ENCODE measurements at regions not wholly inside any gene's neighbourhood (a gene's known extent, or its start where the extent isn't known, plus 50 kb on each side); places are given as distances from the start of the nearest gene placed in this dataset.
A peak's percentile ranks its signal among the peaks of the same experiment; 100 is the strongest.
"Not testable (repeated sequence)": the region's sequence is repeated elsewhere in the genome, so short reads cannot be mapped to it uniquely, and the experiment has no call there.

- H3K36me3 ChIP-seq (ENCODE audit: control insufficient read depth in 3 of 3, insufficient read depth in 2 of 3, low read depth in 1 of 3, low read length in 3 of 3): no peaks in the 10 kb centered on the region
- 85 to 90% (median 88%) methylated on average over 7 of the region's 7 CpGs for WGBS, 3 donors
- no peaks in the 10 kb centered on the region for H3K9me3 ChIP-seq (ENCODE audit: control insufficient read depth in 2 of 2, insufficient read depth in 1 of 2, low read depth in 1 of 2, low read length in 1 of 2)
- H3K27me3 ChIP-seq (ENCODE audit: control insufficient read depth in 3 of 3, insufficient read depth in 3 of 3, low read length in 3 of 3): no peaks in the 10 kb centered on the region
- FAIRE-seq (no peak), DNase-seq (no peak)
- H3K27ac ChIP-seq (ENCODE audit: low read depth in 1 of 3, low read length in 2 of 3): no peak overlapping the region
- H3K4me1 ChIP-seq (ENCODE audit: control insufficient read depth in 3 of 3, insufficient read depth in 2 of 3, low read depth in 1 of 3, low read length in 2 of 3): no peaks in the 10 kb centered on the region
- H3K4me3 ChIP-seq (ENCODE audit: low read depth in 1 of 3, low read length in 3 of 3): no peak overlapping the region
These were observed 341.8 kb downstream of the RAP2B start for GRCh38 chr3:153503873-153504272.

DNA sequence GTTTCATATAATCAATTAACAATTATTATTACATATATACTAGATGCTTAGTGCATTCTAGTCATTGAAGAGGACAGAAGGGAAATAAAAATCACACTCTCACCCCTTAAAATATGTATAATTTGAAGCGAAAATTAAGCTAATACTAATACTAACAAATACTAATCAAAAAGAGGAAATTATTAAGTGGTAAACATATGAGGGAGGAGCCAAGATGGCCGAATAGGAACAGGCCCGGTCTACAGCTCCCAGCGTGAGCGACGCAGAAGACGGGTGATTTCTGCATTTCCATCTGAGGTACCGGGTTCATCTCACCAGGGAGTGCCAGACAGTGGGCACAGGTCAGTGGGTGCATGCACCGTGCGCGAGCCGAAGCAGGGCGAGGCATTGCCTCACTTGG lies 344.2 kb downstream of the RAP2B start:
- H3K4me1 ChIP-seq (ENCODE audit: control insufficient read depth in 3 of 3, insufficient read depth in 2 of 3, low read depth in 1 of 3, low read length in 2 of 3); H3K36me3 ChIP-seq (ENCODE audit: control insufficient read depth in 3 of 3, insufficient read depth in 2 of 3, low read depth in 1 of 3, low read length in 3 of 3); H3K4me3 ChIP-seq (ENCODE audit: low read depth in 1 of 3, low read length in 3 of 3); DNase-seq; H3K9me3 ChIP-seq (ENCODE audit: control insufficient read depth in 2 of 2, insufficient read depth in 1 of 2, low read depth in 1 of 2, low read length in 1 of 2); FAIRE-seq; H3K27me3 ChIP-seq (ENCODE audit: control insufficient read depth in 3 of 3, insufficient read depth in 3 of 3, low read length in 3 of 3); H3K27ac ChIP-seq (ENCODE audit: low read depth in 1 of 3, low read length in 2 of 3): not testable (repeated sequence)
- 89 to 96% (median 94%) methylated on average over 7 to 8 of the region's 13 CpGs for WGBS, 3 donors

GRCh38 chr3:153506686-153507085 lies 344.7 kb downstream of the RAP2B start:
- FAIRE-seq; H3K4me3 ChIP-seq (ENCODE audit: low read depth in 1 of 3, low read length in 3 of 3); H3K9me3 ChIP-seq (ENCODE audit: control insufficient read depth in 2 of 2, insufficient read depth in 1 of 2, low read depth in 1 of 2, low read length in 1 of 2); H3K36me3 ChIP-seq (ENCODE audit: control insufficient read depth in 3 of 3, insufficient read depth in 2 of 3, low read depth in 1 of 3, low read length in 3 of 3); H3K27me3 ChIP-seq (ENCODE audit: control insufficient read depth in 3 of 3, insufficient read depth in 3 of 3, low read length in 3 of 3); H3K4me1 ChIP-seq (ENCODE audit: control insufficient read depth in 3 of 3, insufficient read depth in 2 of 3, low read depth in 1 of 3, low read length in 2 of 3); DNase-seq; H3K27ac ChIP-seq (ENCODE audit: low read depth in 1 of 3, low read length in 2 of 3): not testable (repeated sequence)
- 76 to 82% (median 79%) methylated on average over 7 to 13 of the region's 15 CpGs for WGBS, 3 donors

DNA sequence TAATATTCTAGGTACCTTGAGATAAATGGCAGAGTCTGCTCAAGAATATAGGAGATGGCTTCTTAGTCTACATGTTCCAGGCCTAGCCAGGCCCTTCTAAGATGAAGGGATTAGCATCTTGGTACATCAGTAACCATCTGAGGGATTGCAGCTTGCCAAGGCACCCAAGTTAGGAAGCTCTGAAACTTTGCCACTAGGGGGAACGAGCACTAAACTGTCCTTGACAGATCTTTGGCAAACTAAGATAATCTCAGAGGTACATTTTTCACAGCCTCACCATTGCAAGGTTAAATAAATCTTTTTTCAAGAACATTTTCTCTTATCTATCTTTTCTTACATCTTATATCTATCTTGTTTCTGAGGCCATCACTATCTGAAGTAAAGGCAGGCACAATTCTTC lies 351.2 kb downstream of the RAP2B start:
- Histone ChIP-seq H3K4me1 (ENCODE audit: control insufficient read depth in 3 of 3, insufficient read depth in 2 of 3, low read depth in 1 of 3, low read length in 2 of 3) (no peaks in the 10 kb centered on the region), H3K27ac (ENCODE audit: low read depth in 1 of 3, low read length in 2 of 3) (no peak overlapping the region), H3K36me3 (ENCODE audit: control insufficient read depth in 3 of 3, insufficient read depth in 2 of 3, low read depth in 1 of 3, low read length in 3 of 3) (no peaks in the 10 kb centered on the region), H3K27me3 (ENCODE audit: control insufficient read depth in 3 of 3, insufficient read depth in 3 of 3, low read length in 3 of 3) (no peaks in the 10 kb centered on the region), H3K9me3 (ENCODE audit: control insufficient read depth in 2 of 2, insufficient read depth in 1 of 2, low read depth in 1 of 2, low read length in 1 of 2) (peaks cover 0 to 6% of the 10 kb centered on the region in 2 donors), H3K4me3 (ENCODE audit: low read depth in 1 of 3, low read length in 3 of 3) (no peak overlapping the region)
- WGBS, 3 donors: 4 to 24% (median 15%) methylated on average over 1 of the region's 1 CpG
- peak in 1 of 2 donors; percentile 3 for DNase-seq
- no peak for FAIRE-seq

DNA sequence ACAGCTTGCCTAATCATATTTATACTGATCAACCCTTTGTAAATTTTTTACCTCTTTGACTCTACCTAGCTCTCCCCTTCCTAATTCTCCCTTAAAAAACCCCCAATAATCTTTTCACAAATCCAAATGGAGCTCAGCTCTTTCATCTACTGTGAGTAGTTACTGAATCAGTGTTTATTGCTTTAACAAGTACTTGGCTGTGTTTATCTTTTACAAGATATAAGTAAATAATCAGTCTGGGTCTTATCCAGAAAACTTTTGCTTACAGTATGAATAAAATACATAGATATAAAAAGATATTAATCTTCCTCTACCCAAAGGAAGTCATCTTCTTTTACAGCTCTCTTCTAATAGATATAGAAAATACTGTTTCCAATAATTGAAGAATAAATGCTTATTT lies 366.4 kb downstream of the RAP2B start:
- no peak for FAIRE-seq
- Histone ChIP-seq H3K27me3 (ENCODE audit: control insufficient read depth in 3 of 3, insufficient read depth in 3 of 3, low read length in 3 of 3) (no peaks in the 10 kb centered on the region), H3K36me3 (ENCODE audit: control insufficient read depth in 3 of 3, insufficient read depth in 2 of 3, low read depth in 1 of 3, low read length in 3 of 3) (no peaks in the 10 kb centered on the region)

DNA sequence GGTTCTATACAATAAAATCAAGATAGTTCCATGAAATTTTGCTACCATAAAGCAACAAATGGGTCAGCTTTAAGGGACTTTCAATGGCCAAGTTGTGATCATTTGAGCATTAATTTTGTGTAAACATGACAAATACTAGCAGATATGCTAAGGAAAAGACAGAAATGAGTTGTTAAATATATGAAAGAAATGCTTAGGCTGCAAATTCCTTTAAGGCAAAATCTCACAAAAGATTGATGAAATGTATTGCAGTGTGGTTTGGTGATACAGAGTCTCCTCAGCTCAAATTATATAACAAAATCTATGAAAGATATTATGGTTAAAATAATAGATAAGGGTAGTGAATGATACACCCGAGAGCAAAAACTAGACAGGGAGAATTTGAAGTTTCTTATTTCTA lies 377.2 kb downstream of the RAP2B start:
- Histone ChIP-seq H3K27me3 (ENCODE audit: control insufficient read depth in 3 of 3, insufficient read depth in 3 of 3, low read length in 3 of 3) (no peaks in the 10 kb centered on the region), H3K36me3 (ENCODE audit: control insufficient read depth in 3 of 3, insufficient read depth in 2 of 3, low read depth in 1 of 3, low read length in 3 of 3) (no peaks in the 10 kb centered on the region), H3K27ac (ENCODE audit: low read depth in 1 of 3, low read length in 2 of 3) (no peak overlapping the region), H3K4me3 (ENCODE audit: low read depth in 1 of 3, low read length in 3 of 3) (no peak overlapping the region), H3K9me3 (ENCODE audit: control insufficient read depth in 2 of 2, insufficient read depth in 1 of 2, low read depth in 1 of 2, low read length in 1 of 2) (no peaks in the 10 kb centered on the region), H3K4me1 (ENCODE audit: control insufficient read depth in 3 of 3, insufficient read depth in 2 of 3, low read depth in 1 of 3, low read length in 2 of 3) (no peaks in the 10 kb centered on the region)
- 50 to 83% (median 58%) methylated on average over 1 of the region's 1 CpG for WGBS, 3 donors
- DNase-seq (no peak), FAIRE-seq (no peak)

More for the DNA sequence above, 366.4 kb downstream of the RAP2B start:
- DNase-seq: no peak
- peaks cover 0 to 4% of the 10 kb centered on the region in 2 donors for H3K9me3 ChIP-seq (ENCODE audit: control insufficient read depth in 2 of 2, insufficient read depth in 1 of 2, low read depth in 1 of 2, low read length in 1 of 2)
- no peaks in the 10 kb centered on the region for H3K4me1 ChIP-seq (ENCODE audit: control insufficient read depth in 3 of 3, insufficient read depth in 2 of 3, low read depth in 1 of 3, low read length in 2 of 3)
- H3K27ac ChIP-seq (ENCODE audit: low read depth in 1 of 3, low read length in 2 of 3): no peak overlapping the region
- no peak overlapping the region for H3K4me3 ChIP-seq (ENCODE audit: low read depth in 1 of 3, low read length in 3 of 3)

GRCh38 chr3:153545471-153545870 lies 383.4 kb downstream of the RAP2B start:
- FAIRE-seq (no peak), DNase-seq (no peak)
- no peak overlapping the region for H3K4me3 ChIP-seq (ENCODE audit: low read depth in 1 of 3, low read length in 3 of 3)
- H3K27me3 ChIP-seq (ENCODE audit: control insufficient read depth in 3 of 3, insufficient read depth in 3 of 3, low read length in 3 of 3): peaks cover 0 to 4% (median 0%) of the 10 kb centered on the region in 3 donors
- no peaks in the 10 kb centered on the region for H3K4me1 ChIP-seq (ENCODE audit: control insufficient read depth in 3 of 3, insufficient read depth in 2 of 3, low read depth in 1 of 3, low read length in 2 of 3)
- H3K27ac ChIP-seq (ENCODE audit: low read depth in 1 of 3, low read length in 2 of 3): no peak overlapping the region
- H3K36me3 ChIP-seq (ENCODE audit: control insufficient read depth in 3 of 3, insufficient read depth in 2 of 3, low read depth in 1 of 3, low read length in 3 of 3): no peaks in the 10 kb centered on the region
- H3K9me3 ChIP-seq (ENCODE audit: control insufficient read depth in 2 of 2, insufficient read depth in 1 of 2, low read depth in 1 of 2, low read length in 1 of 2): no peaks in the 10 kb centered on the region
- 54 to 69% (median 62%) methylated on average over 3 of the region's 3 CpGs for WGBS, 3 donors

DNA sequence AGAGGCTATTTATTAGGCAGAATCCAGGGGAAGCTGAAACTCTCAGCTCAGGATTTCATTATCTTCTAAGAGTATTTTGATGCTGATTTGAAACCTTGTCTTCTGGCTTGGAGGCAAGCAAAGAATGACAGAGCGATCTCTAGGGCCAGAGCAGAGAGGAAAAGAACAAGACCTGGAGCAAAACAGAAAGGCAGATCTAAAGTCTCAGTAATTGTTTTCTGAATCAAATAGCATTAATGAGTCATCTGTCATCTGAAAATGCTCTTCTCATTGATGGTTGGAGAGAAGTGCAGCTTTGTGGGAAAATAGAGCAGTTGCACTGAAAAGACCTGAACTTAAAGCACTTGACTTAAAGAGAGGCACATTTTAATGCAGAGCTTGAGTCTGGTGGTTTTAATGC lies 385.9 kb downstream of the RAP2B start:
- no peak overlapping the region for H3K4me3 ChIP-seq (ENCODE audit: low read depth in 1 of 3, low read length in 3 of 3)
- no peak for FAIRE-seq
- WGBS, 3 donors: 83 to 100% (median 88%) methylated on average over 1 of the region's 1 CpG
- H3K9me3 ChIP-seq (ENCODE audit: control insufficient read depth in 2 of 2, insufficient read depth in 1 of 2, low read depth in 1 of 2, low read length in 1 of 2): no peaks in the 10 kb centered on the region
- DNase-seq: no peak
- no peak overlapping the region for H3K27ac ChIP-seq (ENCODE audit: low read depth in 1 of 3, low read length in 2 of 3)
- no peaks in the 10 kb centered on the region for H3K36me3 ChIP-seq (ENCODE audit: control insufficient read depth in 3 of 3, insufficient read depth in 2 of 3, low read depth in 1 of 3, low read length in 3 of 3)
- H3K27me3 ChIP-seq (ENCODE audit: control insufficient read depth in 3 of 3, insufficient read depth in 3 of 3, low read length in 3 of 3): peaks cover 0 to 4% (median 0%) of the 10 kb centered on the region in 3 donors
- no peaks in the 10 kb centered on the region for H3K4me1 ChIP-seq (ENCODE audit: control insufficient read depth in 3 of 3, insufficient read depth in 2 of 3, low read depth in 1 of 3, low read length in 2 of 3)

GRCh38 chr3:153549686-153550085 lies 387.7 kb downstream of the RAP2B start:
- H3K27ac ChIP-seq (ENCODE audit: low read depth in 1 of 3, low read length in 2 of 3); H3K27me3 ChIP-seq (ENCODE audit: control insufficient read depth in 3 of 3, insufficient read depth in 3 of 3, low read length in 3 of 3); H3K36me3 ChIP-seq (ENCODE audit: control insufficient read depth in 3 of 3, insufficient read depth in 2 of 3, low read depth in 1 of 3, low read length in 3 of 3); H3K4me3 ChIP-seq (ENCODE audit: low read depth in 1 of 3, low read length in 3 of 3); FAIRE-seq; H3K4me1 ChIP-seq (ENCODE audit: control insufficient read depth in 3 of 3, insufficient read depth in 2 of 3, low read depth in 1 of 3, low read length in 2 of 3); H3K9me3 ChIP-seq (ENCODE audit: control insufficient read depth in 2 of 2, insufficient read depth in 1 of 2, low read depth in 1 of 2, low read length in 1 of 2); DNase-seq: not testable (repeated sequence)
